Panc1 (cell line): ENCODE measurements at regions not wholly inside any gene's neighbourhood (a gene's known extent, or its start where the extent isn't known, plus 50 kb on each side); places are given as distances from the start of the nearest gene placed in this dataset.

Experiments used
- ATAC-seq: fragments of 200-7000 bp; cut with Tn5 transposase; 2 replicates; pipeline ENCODE4 v1.9.1; 2020; ENCODE audit warnings: mild to moderate bottlenecking, moderate library complexity
- BruUV-seq: library from RNA; stranded (reverse); fragments of 400-500 nt; replicated peaks from 2 replicates; lab custom pipeline; 2021; lab: Mats Ljungman, UMichigan
- CTCF ChIA-PET: fragments of 300-600 bp; sonication (Branson Sonifier 250); formaldehyde crosslinking; loops from one replicate; lab custom pipeline; 2022; ENCODE audit warnings: antibody characterized with exemption; lab: Charles Lee
- POLR2A ChIA-PET: fragments of 300-600 bp; sonication (Branson Sonifier 250); formaldehyde crosslinking; loops from one replicate; lab custom pipeline; 2022; ENCODE audit warnings: antibody characterized with exemption; lab: Charles Lee
- DNase-seq: peaks from one replicate; pipeline ENCODE4 v3.0.0-alpha.2; 2010; ENCODE audit warnings: low read depth, low spot score
- H3K27ac ChIP-seq: 2 replicates; pipeline ENCODE4 v1.5.1; 2011; ENCODE audit warnings: mild to moderate bottlenecking, low read length, inconsistent platforms
- H3K27me3 ChIP-seq: fragments of 200-500 bp; sonication (Bioruptor generic); 2 replicates; pipeline ENCODE4 v1.6.0; 2014; ENCODE audit warnings: low read length, inconsistent platforms; ENCODE audit not compliant: control insufficient read depth, insufficient read depth
- H3K36me3 ChIP-seq: fragments of 200-500 bp; sonication (Bioruptor generic); 2 replicates; pipeline ENCODE4 v1.5.1; 2014; ENCODE audit warnings: inconsistent platforms, mild to moderate bottlenecking, low read length, moderate library complexity; ENCODE audit not compliant: control insufficient read depth, insufficient read depth
- H3K4me1 ChIP-seq: 2 replicates; pipeline ENCODE4 v1.5.1; 2011; ENCODE audit warnings: inconsistent platforms, mild to moderate bottlenecking, low read length, moderate library complexity; ENCODE audit not compliant: control insufficient read depth, insufficient read depth
- H3K4me3 ChIP-seq, 2 experiments: 2 replicates each; pipeline ENCODE4 v1.5.1; 2011 to 2012; ENCODE audit warnings: low read depth in 2 of 2, low read length in 2 of 2, mild to moderate bottlenecking in 2 of 2, inconsistent platforms in 1 of 2, moderate library complexity in 1 of 2
- H3K9me3 ChIP-seq: fragments of 200-500 bp; sonication (Bioruptor generic); 2 replicates; pipeline ENCODE4 v1.5.1; 2014; ENCODE audit warnings: low read depth, mild to moderate bottlenecking, inconsistent platforms, low read length, moderate library complexity; ENCODE audit not compliant: control insufficient read depth, insufficient read depth
- CTCF ChIP-seq: fragments of 450-650 bp; IDR thresholded peaks from 2 replicates; pipeline ENCODE4 v1.5.1; 2017; ENCODE audit warnings: mild to moderate bottlenecking
- POLR2AphosphoS5 ChIP-seq: IDR thresholded peaks from 2 replicates; pipeline ENCODE4 v1.6.1; 2012; ENCODE audit warnings: mild to moderate bottlenecking, low read depth, low read length, moderate library complexity
- SIN3A ChIP-seq: IDR thresholded peaks from 2 replicates; pipeline ENCODE4 v1.6.1; 2012; ENCODE audit warnings: low read depth, mild to moderate bottlenecking, low read length, moderate library complexity, borderline replicate concordance; ENCODE audit not compliant: insufficient read depth
- TCF7L2 ChIP-seq: IDR thresholded peaks from 2 replicates; pipeline ENCODE4 v1.6.1; 2011; ENCODE audit warnings: mild to moderate bottlenecking, low read depth, low read length, inconsistent platforms
- in situ Hi-C: cut with HindIII; loops from 2 replicates; pipeline ENCODE4 v1.10.0; 2016; ENCODE audit warnings: low sequenced_read_pairs, low pct_unique_long_range_greater_than_20kb
- intact Hi-C: fragments of 100-400 bp; cut with micrococcal nuclease; formaldehyde crosslinking; loops from one replicate; pipeline ENCODE4 v1.10.0; 2022; ENCODE audit not compliant: unreplicated experiment
- TF ChIP-seq, protein P1 (sequence below), 2 experiments: IDR thresholded peaks; 2 replicates each; pipeline ENCODE4 v1.6.1; 2011 to 2012; ENCODE audit warnings: low read depth in 2 of 2, control low read depth in 1 of 2, low read length in 1 of 2, mild to moderate bottlenecking in 1 of 2, moderate library complexity in 1 of 2; ENCODE audit not compliant: insufficient read depth in 1 of 2

DNA sequence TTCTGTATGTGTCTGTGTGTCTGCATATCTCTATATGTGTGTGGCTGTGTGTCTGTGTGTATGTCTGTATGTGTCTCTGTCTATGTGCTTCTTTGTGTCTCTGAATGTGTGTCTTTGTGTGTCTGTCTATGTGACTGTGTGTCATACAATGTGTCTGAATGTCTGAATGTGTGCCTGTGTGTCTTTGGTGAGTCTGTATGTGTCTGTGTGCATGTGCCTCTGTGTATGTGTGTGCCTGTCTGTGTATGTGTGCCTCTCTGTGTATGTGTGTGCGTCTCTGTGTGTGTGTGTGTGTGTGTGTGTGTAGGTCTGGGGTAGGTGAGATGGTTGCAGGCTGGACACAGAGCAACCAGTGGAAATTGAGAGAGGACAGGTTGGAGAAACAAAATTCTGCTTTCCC, 435.3 kb downstream of the ARHGEF28 start:
- no peaks in the 10 kb centered on the region for H3K27me3 ChIP-seq
- H3K27ac ChIP-seq = no peak overlapping the region
- ATAC-seq (no peak), DNase-seq (no peak)
- in situ Hi-C loops (no loop called here), intact Hi-C loops (no loop called here)
- peaks cover 4% of the 10 kb centered on the region; the same call in 1 of the 2 replicates for H3K4me1 ChIP-seq
- POLR2A ChIA-PET = no interaction called here
- CTCF ChIA-PET = no interaction called here
- BruUV-seq = no TSS peak
- H3K4me3 ChIP-seq = no peak overlapping the region
- H3K36me3 ChIP-seq = no peaks in the 10 kb centered on the region
- TF ChIP-seq POLR2AphosphoS5 (no peak), TCF7L2 (no peak), CTCF (no peak), SIN3A (no peak)
- TF ChIP-seq, protein P1, sequence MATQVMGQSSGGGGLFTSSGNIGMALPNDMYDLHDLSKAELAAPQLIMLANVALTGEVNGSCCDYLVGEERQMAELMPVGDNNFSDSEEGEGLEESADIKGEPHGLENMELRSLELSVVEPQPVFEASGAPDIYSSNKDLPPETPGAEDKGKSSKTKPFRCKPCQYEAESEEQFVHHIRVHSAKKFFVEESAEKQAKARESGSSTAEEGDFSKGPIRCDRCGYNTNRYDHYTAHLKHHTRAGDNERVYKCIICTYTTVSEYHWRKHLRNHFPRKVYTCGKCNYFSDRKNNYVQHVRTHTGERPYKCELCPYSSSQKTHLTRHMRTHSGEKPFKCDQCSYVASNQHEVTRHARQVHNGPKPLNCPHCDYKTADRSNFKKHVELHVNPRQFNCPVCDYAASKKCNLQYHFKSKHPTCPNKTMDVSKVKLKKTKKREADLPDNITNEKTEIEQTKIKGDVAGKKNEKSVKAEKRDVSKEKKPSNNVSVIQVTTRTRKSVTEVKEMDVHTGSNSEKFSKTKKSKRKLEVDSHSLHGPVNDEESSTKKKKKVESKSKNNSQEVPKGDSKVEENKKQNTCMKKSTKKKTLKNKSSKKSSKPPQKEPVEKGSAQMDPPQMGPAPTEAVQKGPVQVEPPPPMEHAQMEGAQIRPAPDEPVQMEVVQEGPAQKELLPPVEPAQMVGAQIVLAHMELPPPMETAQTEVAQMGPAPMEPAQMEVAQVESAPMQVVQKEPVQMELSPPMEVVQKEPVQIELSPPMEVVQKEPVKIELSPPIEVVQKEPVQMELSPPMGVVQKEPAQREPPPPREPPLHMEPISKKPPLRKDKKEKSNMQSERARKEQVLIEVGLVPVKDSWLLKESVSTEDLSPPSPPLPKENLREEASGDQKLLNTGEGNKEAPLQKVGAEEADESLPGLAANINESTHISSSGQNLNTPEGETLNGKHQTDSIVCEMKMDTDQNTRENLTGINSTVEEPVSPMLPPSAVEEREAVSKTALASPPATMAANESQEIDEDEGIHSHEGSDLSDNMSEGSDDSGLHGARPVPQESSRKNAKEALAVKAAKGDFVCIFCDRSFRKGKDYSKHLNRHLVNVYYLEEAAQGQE (IDR thresholded peaks at IDR 0.05; ENCODE audit: insufficient read depth in 1 of 2, low read depth in 2 of 2, low read length in 1 of 2) = no peak
- no peaks in the 10 kb centered on the region for H3K9me3 ChIP-seq

DNA sequence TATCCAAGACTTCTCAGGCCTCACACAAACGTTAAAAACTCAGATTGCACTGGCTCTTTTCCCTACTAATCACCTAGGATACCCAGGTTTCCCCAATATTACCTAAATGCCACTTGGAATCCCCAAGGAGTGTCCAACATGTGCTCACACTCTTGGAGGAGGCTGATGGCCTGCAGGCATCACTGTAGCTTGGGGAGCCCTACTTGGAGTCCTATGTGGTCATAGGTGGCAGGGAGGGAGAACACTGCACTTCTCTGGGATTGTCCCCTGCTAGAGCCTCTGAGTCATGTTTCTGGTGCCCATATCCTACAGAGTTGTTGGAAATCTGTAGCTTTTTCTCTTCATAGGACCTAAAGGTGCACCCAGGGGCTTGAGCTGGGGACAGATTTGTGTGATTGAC, 433.7 kb downstream of the ARHGEF28 start:
- H3K27ac ChIP-seq = no peak overlapping the region
- in situ Hi-C loops (no loop called here), intact Hi-C loops (no loop called here)
- no peaks in the 10 kb centered on the region for H3K27me3 ChIP-seq
- no peaks in the 10 kb centered on the region for H3K36me3 ChIP-seq
- DNase-seq = no peak
- H3K4me3 ChIP-seq = no peak overlapping the region
- no peaks in the 10 kb centered on the region for H3K9me3 ChIP-seq
- CTCF ChIA-PET = no interaction called here
- peaks cover 4% of the 10 kb centered on the region; the same call in 1 of the 2 replicates for H3K4me1 ChIP-seq
- no TSS peak for BruUV-seq
- no peak for ATAC-seq
- TF ChIP-seq, protein P1 (IDR thresholded peaks at IDR 0.05; ENCODE audit: insufficient read depth in 1 of 2, low read depth in 2 of 2, low read length in 1 of 2) = no peak
- TF ChIP-seq POLR2AphosphoS5 (no peak), CTCF (no peak), TCF7L2 (no peak), SIN3A (no peak)
- POLR2A ChIA-PET = no interaction called here
